SU-DHL-6 (cell line): ENCODE measurements at regions not wholly inside any gene's neighbourhood (a gene's known extent, or its start where the extent isn't known, plus 50 kb on each side); places are given as distances from the start of the nearest gene placed in this dataset.

Experiments used
- H2AFZ ChIP-seq: fragments of 200-600 bp; sonication (generic); 2 replicates; pipeline ENCODE4 v1.6.1; 2014; ENCODE audit warnings: low read depth, mild to moderate bottlenecking, moderate library complexity, mixed read lengths, antibody characterized with exemption, low read length; ENCODE audit not compliant: severe bottlenecking
- H3F3A ChIP-seq: fragments of 200-600 bp; shearing (Covaris generic); 2 replicates; pipeline ENCODE4 v1.6.0; 2016; ENCODE audit warnings: antibody characterized with exemption, mild to moderate bottlenecking; ENCODE audit not compliant: insufficient read depth
- H3K27ac ChIP-seq: fragments of 200-600 bp; sonication (generic); 2 replicates; pipeline ENCODE4 v1.5.1; 2016; ENCODE audit warnings: low read depth, mild to moderate bottlenecking, low read length, moderate library complexity, mixed read lengths
- H3K27me3 ChIP-seq: fragments of 200-600 bp; sonication (generic), shearing (Covaris generic); 2 replicates; pipeline ENCODE4 v1.6.0; 2014; ENCODE audit warnings: mild to moderate bottlenecking, low read length
- H3K36me3 ChIP-seq: fragments of 200-600 bp; sonication (generic); 2 replicates; pipeline ENCODE4 v1.6.1; 2014; ENCODE audit warnings: mild to moderate bottlenecking, low read length, mixed read lengths
- H3K4me2 ChIP-seq: fragments of 300-600, 200-600 bp; shearing (Covaris generic), sonication (generic); 2 replicates; pipeline ENCODE4 v1.6.0; 2014; ENCODE audit warnings: low read length, low read depth, mild to moderate bottlenecking; ENCODE audit not compliant: poor library complexity, severe bottlenecking
- H3K4me3 ChIP-seq: fragments of 200-600 bp; sonication (generic); 2 replicates; pipeline ENCODE4 v1.5.1; 2014; ENCODE audit warnings: antibody characterized with exemption, low read length, mild to moderate bottlenecking, mixed read lengths; ENCODE audit not compliant: insufficient read depth, poor library complexity, severe bottlenecking
- H3K79me2 ChIP-seq: fragments of 200-600 bp; sonication (generic); 2 replicates; pipeline ENCODE4 v1.6.1; 2014; ENCODE audit warnings: mild to moderate bottlenecking, low read length, moderate library complexity; ENCODE audit not compliant: insufficient read depth
- H3K9ac ChIP-seq: fragments of 200-600 bp; sonication (generic); 2 replicates; pipeline ENCODE4 v1.7.0; 2014; ENCODE audit warnings: mild to moderate bottlenecking, low read length
- H3K9me2 ChIP-seq: fragments of 200-600 bp; sonication (generic); replicated peaks from 2 replicates; pipeline ENCODE4 v1.6.1; 2014; ENCODE audit warnings: low read length; ENCODE audit not compliant: insufficient read depth
- H3K9me3 ChIP-seq: fragments of 200-600 bp; sonication (generic); 2 replicates; pipeline ENCODE4 v1.6.1; 2014; ENCODE audit warnings: low read length, mixed read lengths; ENCODE audit not compliant: insufficient read depth
- H4K20me1 ChIP-seq: fragments of 200-600 bp; sonication (generic); 2 replicates; pipeline ENCODE4 v1.6.1; 2014; ENCODE audit warnings: low read depth, mild to moderate bottlenecking, antibody characterized with exemption, low read length, moderate library complexity, mixed read lengths
- EZH2phosphoT487 ChIP-seq: fragments of 200-600 bp; sonication (generic), shearing (Covaris generic); conservative IDR thresholded peaks from 2 replicates; pipeline ENCODE4 v1.6.1; 2018; ENCODE audit warnings: mild to moderate bottlenecking, antibody characterized with exemption, low read length, moderate library complexity, mixed read lengths
- TF ChIP-seq, protein P1 (sequence below): fragments of 200-600 bp; sonication (generic); IDR thresholded peaks from one replicate; pipeline ENCODE4 v1.5.1; 2017; ENCODE audit warnings: antibody characterized with exemption, mild to moderate bottlenecking, low read length, moderate library complexity; ENCODE audit not compliant: insufficient read depth, poor library complexity, severe bottlenecking

DNA sequence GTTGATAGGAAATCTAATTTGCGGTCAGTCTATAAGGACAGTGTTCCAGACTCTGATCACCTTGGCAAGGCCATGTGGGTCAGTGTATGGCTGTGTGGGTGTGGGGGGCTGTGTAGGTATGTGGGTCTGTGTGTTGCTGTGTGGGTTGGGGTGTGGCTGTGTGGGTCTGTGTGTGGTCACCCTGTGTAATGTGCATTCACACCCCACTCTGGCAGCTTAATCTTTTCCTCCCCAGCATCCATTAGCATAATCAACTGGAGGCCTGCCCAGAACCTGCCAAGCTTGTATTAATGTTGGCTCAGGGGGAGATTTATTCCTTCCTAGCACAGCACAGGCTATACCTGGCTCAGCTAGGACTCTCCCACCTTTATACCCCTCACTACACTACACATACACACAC is 203.2 kb downstream of the TUBA3C start:
- H3K27ac ChIP-seq: no peak overlapping the region

DNA sequence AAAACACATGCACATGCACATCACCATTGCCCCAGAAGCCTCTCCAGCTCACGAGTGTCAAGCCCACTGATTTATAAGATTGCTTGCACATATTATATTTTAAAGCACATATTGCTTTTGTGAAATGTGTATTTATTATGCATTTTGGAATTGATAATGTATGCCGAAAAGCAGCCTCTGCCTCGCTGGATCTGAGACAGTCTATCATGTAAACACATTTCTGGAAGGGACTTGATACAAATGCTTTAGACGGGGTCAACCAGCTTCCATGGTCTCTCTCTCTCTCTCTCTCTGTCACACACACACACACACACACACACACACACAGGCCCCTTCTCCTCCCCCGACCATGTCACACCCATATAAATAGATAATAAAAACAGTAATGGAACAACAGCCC is 203.8 kb downstream of the TUBA3C start:
- Histone ChIP-seq H3F3A (no peaks in the 10 kb centered on the region), H3K4me2 (no peak overlapping the region), H3K27ac (no peak overlapping the region), H3K27me3 (no peaks in the 10 kb centered on the region), H3K9ac (no peak overlapping the region), H4K20me1 (no peaks in the 10 kb centered on the region), H3K4me3 (no peak overlapping the region), H3K36me3 (no peaks in the 10 kb centered on the region), H3K9me2 (no peaks in the 10 kb centered on the region), H3K9me3 (no peaks in the 10 kb centered on the region), H3K79me2 (no peaks in the 10 kb centered on the region), H2AFZ (no peak overlapping the region)
- TF ChIP-seq, protein P1, sequence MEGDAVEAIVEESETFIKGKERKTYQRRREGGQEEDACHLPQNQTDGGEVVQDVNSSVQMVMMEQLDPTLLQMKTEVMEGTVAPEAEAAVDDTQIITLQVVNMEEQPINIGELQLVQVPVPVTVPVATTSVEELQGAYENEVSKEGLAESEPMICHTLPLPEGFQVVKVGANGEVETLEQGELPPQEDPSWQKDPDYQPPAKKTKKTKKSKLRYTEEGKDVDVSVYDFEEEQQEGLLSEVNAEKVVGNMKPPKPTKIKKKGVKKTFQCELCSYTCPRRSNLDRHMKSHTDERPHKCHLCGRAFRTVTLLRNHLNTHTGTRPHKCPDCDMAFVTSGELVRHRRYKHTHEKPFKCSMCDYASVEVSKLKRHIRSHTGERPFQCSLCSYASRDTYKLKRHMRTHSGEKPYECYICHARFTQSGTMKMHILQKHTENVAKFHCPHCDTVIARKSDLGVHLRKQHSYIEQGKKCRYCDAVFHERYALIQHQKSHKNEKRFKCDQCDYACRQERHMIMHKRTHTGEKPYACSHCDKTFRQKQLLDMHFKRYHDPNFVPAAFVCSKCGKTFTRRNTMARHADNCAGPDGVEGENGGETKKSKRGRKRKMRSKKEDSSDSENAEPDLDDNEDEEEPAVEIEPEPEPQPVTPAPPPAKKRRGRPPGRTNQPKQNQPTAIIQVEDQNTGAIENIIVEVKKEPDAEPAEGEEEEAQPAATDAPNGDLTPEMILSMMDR: no peak
- no peak for TF ChIP-seq EZH2phosphoT487

More for the DNA sequence above, 203.2 kb downstream of the TUBA3C start:
- Histone ChIP-seq H4K20me1 (no peaks in the 10 kb centered on the region), H3K79me2 (no peaks in the 10 kb centered on the region), H2AFZ (no peak overlapping the region), H3K27me3 (no peaks in the 10 kb centered on the region), H3K9ac (no peak overlapping the region), H3F3A (no peaks in the 10 kb centered on the region), H3K4me2 (no peak overlapping the region), H3K9me2 (no peaks in the 10 kb centered on the region), H3K4me3 (no peak overlapping the region), H3K9me3 (no peaks in the 10 kb centered on the region), H3K36me3 (no peaks in the 10 kb centered on the region)
- TF ChIP-seq, protein P1: no peak
- TF ChIP-seq EZH2phosphoT487: no peak

DNA sequence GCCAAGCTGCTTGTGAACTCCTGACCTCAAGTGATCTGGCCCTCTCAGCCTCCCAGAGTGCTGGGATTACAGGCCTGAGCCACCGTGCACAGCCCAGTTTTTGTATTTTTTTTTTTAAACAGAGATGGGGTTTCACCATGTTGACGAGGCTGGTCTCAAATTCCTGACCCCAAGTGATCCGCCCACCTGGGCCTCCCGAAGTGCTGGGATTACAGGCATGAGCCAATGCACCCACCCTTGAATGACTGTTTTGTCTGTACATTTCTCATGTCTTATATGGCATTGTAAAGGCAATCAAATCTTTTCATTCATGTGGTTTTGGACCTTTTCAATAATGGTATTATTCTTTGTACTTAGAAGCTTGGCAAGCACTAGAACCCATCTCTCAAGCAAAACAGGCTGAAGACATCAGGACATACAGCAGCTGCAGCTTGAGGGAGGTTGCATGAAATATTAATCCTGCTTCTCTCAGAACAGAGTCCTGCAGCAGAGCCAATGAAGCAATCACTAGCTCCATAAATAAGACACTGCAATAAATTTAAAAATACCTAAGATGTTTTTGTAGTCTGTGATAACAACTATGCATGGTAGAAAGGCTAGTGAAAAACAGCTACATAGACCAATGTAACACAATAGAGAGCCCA is 209.9 kb downstream of the TUBA3C start:
- Histone ChIP-seq H3K4me2 (no peak overlapping the region), H3K9ac (no peak overlapping the region), H3K9me2 (no peaks in the 10 kb centered on the region), H3K9me3 (no peaks in the 10 kb centered on the region), H2AFZ (no peak overlapping the region), H3K79me2 (no peaks in the 10 kb centered on the region), H4K20me1 (no peaks in the 10 kb centered on the region), H3K36me3 (no peaks in the 10 kb centered on the region), H3F3A (no peaks in the 10 kb centered on the region), H3K4me3 (no peak overlapping the region), H3K27me3 (no peaks in the 10 kb centered on the region), H3K27ac (no peak overlapping the region)
- TF ChIP-seq EZH2phosphoT487: no peak
- TF ChIP-seq, protein P1: no peak
